ENCODE measurements at regions not wholly inside any gene's neighbourhood (a gene's known extent, or its start where the extent isn't known, plus 50 kb on each side); places are given as distances from the start of the nearest gene placed in this dataset.

DNA sequence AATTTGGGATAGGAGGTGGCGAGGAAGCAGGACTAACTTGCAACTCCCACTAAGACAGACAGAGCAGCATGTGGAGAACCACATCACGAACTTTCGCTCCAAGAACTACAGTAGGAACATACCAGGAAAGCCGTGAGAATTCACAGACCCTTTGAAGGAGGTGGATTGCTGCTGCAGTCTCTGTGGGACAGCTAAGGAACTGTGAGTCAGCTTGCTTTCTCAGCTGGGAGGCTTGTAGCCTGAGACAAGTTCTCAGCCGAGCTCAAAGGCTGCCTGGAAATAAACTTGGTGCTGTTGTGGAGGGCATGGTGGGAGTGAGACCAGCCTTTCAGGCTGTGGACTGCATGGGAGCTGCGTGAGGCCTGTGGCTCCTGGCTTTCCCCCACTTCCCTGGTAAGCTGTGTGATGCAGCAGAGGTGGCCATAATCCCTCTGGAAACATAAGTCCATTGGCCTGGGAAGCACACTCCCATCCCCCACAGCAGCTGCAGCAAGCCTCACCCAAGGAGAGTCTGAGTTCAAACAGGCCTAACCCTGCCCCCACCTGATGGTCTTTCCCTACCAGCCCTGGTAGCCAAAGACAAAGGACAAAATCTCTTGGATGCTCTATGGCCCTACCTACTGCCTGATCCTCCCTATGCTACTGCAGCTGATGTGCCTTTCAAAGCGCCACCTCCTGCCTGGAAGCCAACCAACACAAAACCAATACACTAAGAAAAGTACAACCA lies 441.1 kb upstream of the HTR2A start:
- H3K27ac ChIP-seq (ENCODE audit: extremely low read depth, low read depth, low read length), result no peak overlapping the region
- H3K36me3 ChIP-seq (ENCODE audit: control insufficient read depth in 2 of 2, insufficient read depth in 1 of 2, low read length in 2 of 2), result no peaks in the 10 kb centered on the region
- TF ChIP-seq ZNF391 (tag by site-specific recombination; IDR thresholded peaks at IDR 0.05; ENCODE audit: borderline replicate concordance, low read depth), result no peak
- no peak for TF ChIP-seq MYNN (tag by site-specific recombination; IDR thresholded peaks at IDR 0.05; ENCODE audit: borderline replicate concordance)
- no peak for TF ChIP-seq GLI4 (tag by site-specific recombination; IDR thresholded peaks at IDR 0.05)
- TF ChIP-seq ZBTB17 (tag by site-specific recombination; IDR thresholded peaks at IDR 0.05), result no peak
- TF ChIP-seq, protein P1, sequence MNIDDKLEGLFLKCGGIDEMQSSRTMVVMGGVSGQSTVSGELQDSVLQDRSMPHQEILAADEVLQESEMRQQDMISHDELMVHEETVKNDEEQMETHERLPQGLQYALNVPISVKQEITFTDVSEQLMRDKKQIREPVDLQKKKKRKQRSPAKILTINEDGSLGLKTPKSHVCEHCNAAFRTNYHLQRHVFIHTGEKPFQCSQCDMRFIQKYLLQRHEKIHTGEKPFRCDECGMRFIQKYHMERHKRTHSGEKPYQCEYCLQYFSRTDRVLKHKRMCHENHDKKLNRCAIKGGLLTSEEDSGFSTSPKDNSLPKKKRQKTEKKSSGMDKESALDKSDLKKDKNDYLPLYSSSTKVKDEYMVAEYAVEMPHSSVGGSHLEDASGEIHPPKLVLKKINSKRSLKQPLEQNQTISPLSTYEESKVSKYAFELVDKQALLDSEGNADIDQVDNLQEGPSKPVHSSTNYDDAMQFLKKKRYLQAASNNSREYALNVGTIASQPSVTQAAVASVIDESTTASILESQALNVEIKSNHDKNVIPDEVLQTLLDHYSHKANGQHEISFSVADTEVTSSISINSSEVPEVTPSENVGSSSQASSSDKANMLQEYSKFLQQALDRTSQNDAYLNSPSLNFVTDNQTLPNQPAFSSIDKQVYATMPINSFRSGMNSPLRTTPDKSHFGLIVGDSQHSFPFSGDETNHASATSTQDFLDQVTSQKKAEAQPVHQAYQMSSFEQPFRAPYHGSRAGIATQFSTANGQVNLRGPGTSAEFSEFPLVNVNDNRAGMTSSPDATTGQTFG (tag by site-specific recombination; IDR thresholded peaks at IDR 0.05; ENCODE audit: borderline replicate concordance), result no peak
- no peak for TF ChIP-seq ZNF549 (tag by site-specific recombination; IDR thresholded peaks at IDR 0.05)
- TF ChIP-seq TCF7L2 (IDR thresholded peaks at IDR 0.05; ENCODE audit: borderline replicate concordance, low read depth, low read length), result no peak
- TF ChIP-seq, protein P2, sequence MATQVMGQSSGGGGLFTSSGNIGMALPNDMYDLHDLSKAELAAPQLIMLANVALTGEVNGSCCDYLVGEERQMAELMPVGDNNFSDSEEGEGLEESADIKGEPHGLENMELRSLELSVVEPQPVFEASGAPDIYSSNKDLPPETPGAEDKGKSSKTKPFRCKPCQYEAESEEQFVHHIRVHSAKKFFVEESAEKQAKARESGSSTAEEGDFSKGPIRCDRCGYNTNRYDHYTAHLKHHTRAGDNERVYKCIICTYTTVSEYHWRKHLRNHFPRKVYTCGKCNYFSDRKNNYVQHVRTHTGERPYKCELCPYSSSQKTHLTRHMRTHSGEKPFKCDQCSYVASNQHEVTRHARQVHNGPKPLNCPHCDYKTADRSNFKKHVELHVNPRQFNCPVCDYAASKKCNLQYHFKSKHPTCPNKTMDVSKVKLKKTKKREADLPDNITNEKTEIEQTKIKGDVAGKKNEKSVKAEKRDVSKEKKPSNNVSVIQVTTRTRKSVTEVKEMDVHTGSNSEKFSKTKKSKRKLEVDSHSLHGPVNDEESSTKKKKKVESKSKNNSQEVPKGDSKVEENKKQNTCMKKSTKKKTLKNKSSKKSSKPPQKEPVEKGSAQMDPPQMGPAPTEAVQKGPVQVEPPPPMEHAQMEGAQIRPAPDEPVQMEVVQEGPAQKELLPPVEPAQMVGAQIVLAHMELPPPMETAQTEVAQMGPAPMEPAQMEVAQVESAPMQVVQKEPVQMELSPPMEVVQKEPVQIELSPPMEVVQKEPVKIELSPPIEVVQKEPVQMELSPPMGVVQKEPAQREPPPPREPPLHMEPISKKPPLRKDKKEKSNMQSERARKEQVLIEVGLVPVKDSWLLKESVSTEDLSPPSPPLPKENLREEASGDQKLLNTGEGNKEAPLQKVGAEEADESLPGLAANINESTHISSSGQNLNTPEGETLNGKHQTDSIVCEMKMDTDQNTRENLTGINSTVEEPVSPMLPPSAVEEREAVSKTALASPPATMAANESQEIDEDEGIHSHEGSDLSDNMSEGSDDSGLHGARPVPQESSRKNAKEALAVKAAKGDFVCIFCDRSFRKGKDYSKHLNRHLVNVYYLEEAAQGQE (tag by site-specific recombination; IDR thresholded peaks at IDR 0.05), result no peak
- TF ChIP-seq SCRT1 (tag by site-specific recombination; IDR thresholded peaks at IDR 0.05; ENCODE audit: borderline replicate concordance), result no peak
- no peaks in the 10 kb centered on the region for H3K4me1 ChIP-seq (ENCODE audit: control insufficient read depth, insufficient read depth, low read length)
- ChIA-PET POLR2A (no interaction called here), CTCF (no interaction called here)
- no peaks in the 10 kb centered on the region for H3K9me3 ChIP-seq (ENCODE audit: control insufficient read depth, insufficient read depth, low read depth, low read length)
- H3K4me3 ChIP-seq (ENCODE audit: low read depth, low read length), result no peak overlapping the region

DNA sequence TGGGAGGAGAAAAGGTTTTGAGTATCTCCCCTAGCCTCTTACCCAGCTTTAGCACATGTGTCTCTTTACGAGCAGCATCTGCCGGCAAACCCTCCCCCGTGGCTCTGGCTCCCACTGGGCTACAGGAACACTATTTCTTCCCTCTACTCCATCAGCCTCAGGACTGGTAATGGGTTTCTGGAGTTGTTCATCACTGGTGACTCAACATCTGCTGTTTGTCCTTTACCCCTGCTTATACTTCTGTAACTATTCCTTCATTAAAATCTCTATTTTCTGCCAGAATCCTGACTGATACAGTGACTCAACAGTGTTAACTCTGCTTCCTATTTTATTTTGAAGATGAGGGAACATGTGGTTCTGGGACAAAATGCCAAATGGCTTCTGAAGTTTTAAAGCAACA lies 437.3 kb upstream of the HTR2A start:
- Histone ChIP-seq H3K36me3 (ENCODE audit: control insufficient read depth in 2 of 2, insufficient read depth in 1 of 2, low read length in 2 of 2) (no peaks in the 10 kb centered on the region), H3K9me3 (ENCODE audit: control insufficient read depth, insufficient read depth, low read depth, low read length) (no peaks in the 10 kb centered on the region), H3K27ac (ENCODE audit: extremely low read depth, low read depth, low read length) (no peak overlapping the region), H3K4me1 (ENCODE audit: control insufficient read depth, insufficient read depth, low read length) (no peaks in the 10 kb centered on the region), H3K4me3 (ENCODE audit: low read depth, low read length) (no peak overlapping the region)
- ChIA-PET CTCF (no interaction called here), POLR2A (no interaction called here)
- no peak for TF ChIP-seq ZNF629 (tag by site-specific recombination; IDR thresholded peaks at IDR 0.05)
- TF ChIP-seq, protein P3, sequence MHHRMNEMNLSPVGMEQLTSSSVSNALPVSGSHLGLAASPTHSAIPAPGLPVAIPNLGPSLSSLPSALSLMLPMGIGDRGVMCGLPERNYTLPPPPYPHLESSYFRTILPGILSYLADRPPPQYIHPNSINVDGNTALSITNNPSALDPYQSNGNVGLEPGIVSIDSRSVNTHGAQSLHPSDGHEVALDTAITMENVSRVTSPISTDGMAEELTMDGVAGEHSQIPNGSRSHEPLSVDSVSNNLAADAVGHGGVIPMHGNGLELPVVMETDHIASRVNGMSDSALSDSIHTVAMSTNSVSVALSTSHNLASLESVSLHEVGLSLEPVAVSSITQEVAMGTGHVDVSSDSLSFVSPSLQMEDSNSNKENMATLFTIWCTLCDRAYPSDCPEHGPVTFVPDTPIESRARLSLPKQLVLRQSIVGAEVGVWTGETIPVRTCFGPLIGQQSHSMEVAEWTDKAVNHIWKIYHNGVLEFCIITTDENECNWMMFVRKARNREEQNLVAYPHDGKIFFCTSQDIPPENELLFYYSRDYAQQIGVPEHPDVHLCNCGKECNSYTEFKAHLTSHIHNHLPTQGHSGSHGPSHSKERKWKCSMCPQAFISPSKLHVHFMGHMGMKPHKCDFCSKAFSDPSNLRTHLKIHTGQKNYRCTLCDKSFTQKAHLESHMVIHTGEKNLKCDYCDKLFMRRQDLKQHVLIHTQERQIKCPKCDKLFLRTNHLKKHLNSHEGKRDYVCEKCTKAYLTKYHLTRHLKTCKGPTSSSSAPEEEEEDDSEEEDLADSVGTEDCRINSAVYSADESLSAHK (tag by site-specific recombination; IDR thresholded peaks at IDR 0.05), result no peak
- TF ChIP-seq SETDB1 (IDR thresholded peaks at IDR 0.05; ENCODE audit: insufficient read length, low read length), result no peak
- TF ChIP-seq KLF10 (tag by site-specific recombination; IDR thresholded peaks at IDR 0.05), result no peak
- TF ChIP-seq ZNF423 (tag by site-specific recombination; IDR thresholded peaks at IDR 0.05), result no peak
- no peak for TF ChIP-seq KLF1 (tag by site-specific recombination; IDR thresholded peaks at IDR 0.05)
- no peak for TF ChIP-seq ZNF302 (tag by site-specific recombination; IDR thresholded peaks at IDR 0.05; ENCODE audit: low read depth)
- TF ChIP-seq ZNF549 (tag by site-specific recombination; IDR thresholded peaks at IDR 0.05), result no peak
- no peak for TF ChIP-seq ZNF114 (tag by site-specific recombination; IDR thresholded peaks at IDR 0.05)
- TF ChIP-seq, protein P1 (tag by site-specific recombination; IDR thresholded peaks at IDR 0.05; ENCODE audit: borderline replicate concordance), result no peak
- TF ChIP-seq, protein P4, sequence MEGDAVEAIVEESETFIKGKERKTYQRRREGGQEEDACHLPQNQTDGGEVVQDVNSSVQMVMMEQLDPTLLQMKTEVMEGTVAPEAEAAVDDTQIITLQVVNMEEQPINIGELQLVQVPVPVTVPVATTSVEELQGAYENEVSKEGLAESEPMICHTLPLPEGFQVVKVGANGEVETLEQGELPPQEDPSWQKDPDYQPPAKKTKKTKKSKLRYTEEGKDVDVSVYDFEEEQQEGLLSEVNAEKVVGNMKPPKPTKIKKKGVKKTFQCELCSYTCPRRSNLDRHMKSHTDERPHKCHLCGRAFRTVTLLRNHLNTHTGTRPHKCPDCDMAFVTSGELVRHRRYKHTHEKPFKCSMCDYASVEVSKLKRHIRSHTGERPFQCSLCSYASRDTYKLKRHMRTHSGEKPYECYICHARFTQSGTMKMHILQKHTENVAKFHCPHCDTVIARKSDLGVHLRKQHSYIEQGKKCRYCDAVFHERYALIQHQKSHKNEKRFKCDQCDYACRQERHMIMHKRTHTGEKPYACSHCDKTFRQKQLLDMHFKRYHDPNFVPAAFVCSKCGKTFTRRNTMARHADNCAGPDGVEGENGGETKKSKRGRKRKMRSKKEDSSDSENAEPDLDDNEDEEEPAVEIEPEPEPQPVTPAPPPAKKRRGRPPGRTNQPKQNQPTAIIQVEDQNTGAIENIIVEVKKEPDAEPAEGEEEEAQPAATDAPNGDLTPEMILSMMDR (tag by site-specific recombination; IDR thresholded peaks at IDR 0.05), result no peak
- no peak for TF ChIP-seq ZNF521 (tag by site-specific recombination; IDR thresholded peaks at IDR 0.05)
- TF ChIP-seq ZNF658 (tag by site-specific recombination; IDR thresholded peaks at IDR 0.05), result no peak
